ENCODE measurements at regions not wholly inside any gene's neighbourhood (a gene's known extent, or its start where the extent isn't known, plus 50 kb on each side); places are given as distances from the start of the nearest gene placed in this dataset.

- 91% methylated on average over 7 of the region's 7 CpGs for WGBS (ENCODE audit: missing lambda C conversion rate)
- no peak for FAIRE-seq
- ChIA-PET POLR2A (interaction anchor here (1.0 kb wide), 1 partner anchor 116 kb away, joined by 4 read pairs; no protein-coding TSS in a partner anchor), CTCF (interaction anchor here (0.5 to 7.3 kb wide), 53 partner anchors 8 to 609 kb away, joined by 3 to 61 read pairs (median 4); no protein-coding TSS in a partner anchor)
- TF ChIP-seq MAZ (IDR thresholded peaks at IDR 0.05; ENCODE audit: borderline replicate concordance, low read depth, low read length) (no peak), CBX8 (IDR thresholded peaks at IDR 0.05) (no peak), TFCP2L1 (CRISPR knock-in tag; IDR thresholded peaks at IDR 0.05) (no peak), PHF8 (IDR thresholded peaks at IDR 0.05; ENCODE audit: borderline replicate concordance, low read depth) (no peak), HES2 (IDR thresholded peaks at IDR 0.05) (no peak), NPAS2 (CRISPR knock-in tag; IDR thresholded peaks at IDR 0.05; ENCODE audit: borderline replicate concordance) (no peak), ELK1 (IDR thresholded peaks at IDR 0.05; ENCODE audit: low read depth, low read length) (no peak), FOXS1 (CRISPR knock-in tag; IDR thresholded peaks at IDR 0.05) (no peak), HOXA7 (CRISPR knock-in tag; IDR thresholded peaks at IDR 0.05) (no peak), CHD4 (IDR thresholded peaks at IDR 0.05; ENCODE audit: borderline replicate concordance) (no peak), CTCF (IDR thresholded peaks at IDR 0.05) (no peak), HOXB5 (CRISPR knock-in tag; IDR thresholded peaks at IDR 0.05) (no peak)
- DNase-seq (ENCODE audit: low read depth in 1 of 2, low spot score in 1 of 2) = no peak
- H3K9me3 ChIP-seq = no peaks in the 10 kb centered on the region
- ATAC-seq = no peak
- no peak overlapping the region for H3K4me3 ChIP-seq
- no peak overlapping the region; the same call in 2 of the 3 replicates for H3K4me2 ChIP-seq
- no peak overlapping the region for H3K27ac ChIP-seq
- H3K4me1 ChIP-seq = peaks cover 31% of the 10 kb centered on the region
Observed at GRCh38 chr6:157757430-157758403, 65.3 kb upstream of the SNX9 start.

- ChIA-PET POLR2A (no interaction called here), CTCF (interaction anchor here (0.8 to 7.3 kb wide), 5 partner anchors 12 to 314 kb away, joined by 3 to 61 read pairs (median 4); no protein-coding TSS in a partner anchor)
- no peak overlapping the region for H3K4me3 ChIP-seq
- peaks cover 40% of the 10 kb centered on the region for H3K4me1 ChIP-seq
- TF ChIP-seq ZC3H11A (IDR thresholded peaks at IDR 0.05) (no peak), MAZ (IDR thresholded peaks at IDR 0.05; ENCODE audit: borderline replicate concordance, low read depth, low read length) (no peak), ELK1 (IDR thresholded peaks at IDR 0.05; ENCODE audit: low read depth, low read length) (no peak), CBX8 (IDR thresholded peaks at IDR 0.05) (no peak), ATOH8 (CRISPR knock-in tag; IDR thresholded peaks at IDR 0.05; ENCODE audit: low read depth) (no peak), E2F6 (IDR thresholded peaks at IDR 0.05; ENCODE audit: borderline replicate concordance, low read depth) (no peak), BHLHE40 (IDR thresholded peaks at IDR 0.05; ENCODE audit: low read depth, low read length) (no peak), NFE2L2 (conservative IDR thresholded peaks at IDR 0.05; ENCODE audit: low read length) (no peak), RCOR1 (IDR thresholded peaks at IDR 0.05; ENCODE audit: low read depth, low read length) (no peak), POLR2AphosphoS2 (conservative IDR thresholded peaks at IDR 0.05; ENCODE audit: low read length) (no peak), MYC (IDR thresholded peaks at IDR 0.05; ENCODE audit: borderline replicate concordance, low read length) (no peak), FOXS1 (CRISPR knock-in tag; IDR thresholded peaks at IDR 0.05) (no peak), CEBPB (IDR thresholded peaks at IDR 0.05) (no peak), ZNF302 (CRISPR knock-in tag; IDR thresholded peaks at IDR 0.05) (no peak), USF2 (IDR thresholded peaks at IDR 0.05) (no peak), MAFK (IDR thresholded peaks at IDR 0.05; ENCODE audit: partially characterized antibody) (no peak), TP53 (CRISPR knock-in tag; IDR thresholded peaks at IDR 0.05) (no peak), HOXB5 (CRISPR knock-in tag; IDR thresholded peaks at IDR 0.05) (no peak)
- H3K4me2 ChIP-seq = no peak overlapping the region
- DNase-seq (ENCODE audit: low read depth in 1 of 2, low spot score in 1 of 2) (no peak), FAIRE-seq (no peak), ATAC-seq (no peak)
- no peak overlapping the region for H3K27ac ChIP-seq
- 86% methylated on average over 7 of the region's 7 CpGs for WGBS (ENCODE audit: missing lambda C conversion rate)
- no peaks in the 10 kb centered on the region for H3K9me3 ChIP-seq
Observed at GRCh38 chr6:157758516-157759023, 64.5 kb upstream of the SNX9 start.
